ENCODE measurements at regions not wholly inside any gene's neighbourhood (a gene's known extent, or its start where the extent isn't known, plus 50 kb on each side); places are given as distances from the start of the nearest gene placed in this dataset.

DNA sequence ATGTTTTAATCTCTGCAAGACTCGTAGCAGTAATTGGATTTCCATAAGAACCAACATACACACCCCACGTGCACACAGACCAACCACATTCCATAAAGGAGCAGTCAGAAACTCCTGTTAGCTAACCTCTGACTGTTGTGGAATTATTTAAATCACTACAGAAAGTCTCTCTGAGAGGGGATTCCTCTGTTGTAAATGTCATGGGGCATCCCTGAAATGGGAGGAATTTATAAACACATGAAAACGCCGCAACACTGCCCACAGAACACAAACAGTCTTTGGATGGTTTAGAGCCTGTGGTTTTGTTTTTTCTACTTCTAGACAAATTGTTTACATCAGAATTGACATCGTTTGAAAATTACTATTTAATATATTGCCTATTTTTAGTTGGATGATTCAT, 740.1 kb upstream of the GRM7 start:
- H3K79me2 ChIP-seq (ENCODE audit: insufficient read depth, low read length): no peaks in the 10 kb centered on the region
- H4K20me1 ChIP-seq (ENCODE audit: insufficient read depth, low read length): no peaks in the 10 kb centered on the region
- intact Hi-C loops (cut with micrococcal nuclease): no loop called here
- Mint-ChIP-seq H3K27me3 (ENCODE audit: low read depth in 3 of 3) (no peaks in the 10 kb centered on the region), H3K4me3 (no peak overlapping the region), H3K4me1 (no peaks in the 10 kb centered on the region), H3K27ac (no peak overlapping the region), H3K36me3 (no peaks in the 10 kb centered on the region), H3K9me3 (peaks cover 0 to 4% (median 0%) of the 10 kb centered on the region in 7 donors)
- no peak overlapping the region for H3K27ac ChIP-seq (ENCODE audit: low read depth in 1 of 2, low read length in 2 of 2)
- no CpG with 5 or more reads among the region's 5 CpGs for WGBS (ENCODE audit: insufficient coverage)
- H3K9ac ChIP-seq (ENCODE audit: insufficient read depth, low read length, poor library complexity, severe bottlenecking): no peak overlapping the region
- no peak for TF ChIP-seq CTCF (IDR thresholded peaks at IDR 0.05)
- no peaks in the 10 kb centered on the region for H3K36me3 ChIP-seq (replicated peaks in 1 of 2; ENCODE audit: control insufficient read depth in 1 of 2, insufficient read depth in 2 of 2, low read length in 2 of 2)
- H3K4me1 ChIP-seq (ENCODE audit: control insufficient read depth in 1 of 2, insufficient read depth in 2 of 2, low read length in 2 of 2): no peaks in the 10 kb centered on the region
- no peak for DNase-seq
- no peak overlapping the region for H2AFZ ChIP-seq (ENCODE audit: insufficient read depth, low read depth, low read length, poor library complexity, severe bottlenecking)
- H3K4me3 ChIP-seq (replicated peaks in 1 of 3; ENCODE audit: low read depth in 2 of 3, low read length in 3 of 3): no peak overlapping the region
- no peaks in the 10 kb centered on the region for H3K27me3 ChIP-seq (ENCODE audit: control insufficient read depth in 2 of 2, insufficient read depth in 2 of 2, low read length in 2 of 2)
- H3K4me2 ChIP-seq (replicated peaks; ENCODE audit: extremely low read depth, low read length, poor library complexity, severe bottlenecking): no peak overlapping the region
- H3K9me3 ChIP-seq (replicated peaks in 1 of 2; ENCODE audit: control insufficient read depth in 1 of 2, insufficient read depth in 1 of 2, low read length in 2 of 2): peaks cover 0 to 5% of the 10 kb centered on the region in 2 donors

DNA sequence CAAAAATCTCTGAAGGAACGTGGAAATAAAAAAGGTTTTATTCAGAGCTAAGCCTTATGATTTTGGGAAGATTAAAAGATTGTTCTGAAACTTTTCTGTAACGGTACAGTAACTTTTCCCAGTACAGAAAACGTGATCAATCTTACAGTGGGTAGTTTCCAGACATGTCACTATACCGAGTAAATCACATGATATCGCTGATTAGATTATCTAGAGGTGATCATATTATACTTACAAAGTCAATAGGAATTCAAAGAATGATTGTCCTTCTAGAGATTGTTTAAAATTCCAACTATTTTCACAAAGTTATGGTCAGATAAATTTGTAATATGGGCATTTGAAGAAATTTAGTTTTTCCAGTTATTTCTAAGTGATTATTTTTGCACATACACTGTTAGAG, 736.0 kb upstream of the GRM7 start:
- H3K79me2 ChIP-seq (ENCODE audit: insufficient read depth, low read length): no peaks in the 10 kb centered on the region
- no peak for TF ChIP-seq CTCF (IDR thresholded peaks at IDR 0.05)
- no peaks in the 10 kb centered on the region for H3K4me1 ChIP-seq (ENCODE audit: control insufficient read depth in 1 of 2, insufficient read depth in 2 of 2, low read length in 2 of 2)
- WGBS (ENCODE audit: insufficient coverage): no CpG with 5 or more reads among the region's 5 CpGs
- no peak overlapping the region for H3K4me3 ChIP-seq (replicated peaks in 1 of 3; ENCODE audit: low read depth in 2 of 3, low read length in 3 of 3)
- H3K27ac Mint-ChIP-seq: no peak overlapping the region
- peaks cover 5 to 9% of the 10 kb centered on the region in 2 donors for H3K9me3 ChIP-seq (replicated peaks in 1 of 2; ENCODE audit: control insufficient read depth in 1 of 2, insufficient read depth in 1 of 2, low read length in 2 of 2)
- peaks cover 6 to 13% (median 11%) of the 10 kb centered on the region in 7 donors for H3K9me3 Mint-ChIP-seq
- H3K4me2 ChIP-seq (replicated peaks; ENCODE audit: extremely low read depth, low read length, poor library complexity, severe bottlenecking): no peak overlapping the region
- no peaks in the 10 kb centered on the region for H3K36me3 ChIP-seq (replicated peaks in 1 of 2; ENCODE audit: control insufficient read depth in 1 of 2, insufficient read depth in 2 of 2, low read length in 2 of 2)
- no peak overlapping the region for H3K4me3 Mint-ChIP-seq
- no peak overlapping the region for H3K9ac ChIP-seq (ENCODE audit: insufficient read depth, low read length, poor library complexity, severe bottlenecking)
- H3K4me1 Mint-ChIP-seq: no peaks in the 10 kb centered on the region
- no peaks in the 10 kb centered on the region for H3K27me3 ChIP-seq (ENCODE audit: control insufficient read depth in 2 of 2, insufficient read depth in 2 of 2, low read length in 2 of 2)
- intact Hi-C loops (cut with micrococcal nuclease): no loop called here
- H4K20me1 ChIP-seq (ENCODE audit: insufficient read depth, low read length): no peaks in the 10 kb centered on the region
- H3K36me3 Mint-ChIP-seq: no peaks in the 10 kb centered on the region
- H3K27me3 Mint-ChIP-seq (ENCODE audit: low read depth in 3 of 3): peaks cover 0 to 1% (median 0%) of the 10 kb centered on the region in 3 donors
- H2AFZ ChIP-seq (ENCODE audit: insufficient read depth, low read depth, low read length, poor library complexity, severe bottlenecking): no peak overlapping the region
- no peak overlapping the region for H3K27ac ChIP-seq (ENCODE audit: low read depth in 1 of 2, low read length in 2 of 2)
- DNase-seq: no peak
